ENCODE measurements at regions not wholly inside any gene's neighbourhood (a gene's known extent, or its start where the extent isn't known, plus 50 kb on each side); places are given as distances from the start of the nearest gene placed in this dataset.

- Mint-ChIP-seq H3K27me3 (peaks cover 0 to 7% (median 1%) of the 10 kb centered on the region in 5 donors), H3K4me1 (no peaks in the 10 kb centered on the region), H3K9me3 (no peaks in the 10 kb centered on the region), H3K36me3 (no peaks in the 10 kb centered on the region), H3K27ac (no peak overlapping the region), H3K4me3 (no peak overlapping the region)
- ATAC-seq, result no peak
- no peaks in the 10 kb centered on the region for H3K27me3 ChIP-seq (ENCODE audit: control insufficient read depth in 2 of 2, insufficient read depth in 2 of 2, low read length in 2 of 2)
- CTCF ChIA-PET, result no interaction called here
- POLR2A ChIA-PET, result no interaction called here
- intact Hi-C loops (cut with micrococcal nuclease), result no loop called here
- H3K36me3 ChIP-seq (ENCODE audit: control insufficient read depth in 2 of 3, insufficient read depth in 3 of 3, low read length in 3 of 3), result no peaks in the 10 kb centered on the region
- H3K4me3 ChIP-seq (ENCODE audit: low read length), result no peak overlapping the region
- DNase-seq, result no peak
- no peaks in the 10 kb centered on the region for H3K4me1 ChIP-seq (ENCODE audit: control insufficient read depth in 2 of 2, insufficient read depth in 2 of 2, low read length in 2 of 2)
- no peak overlapping the region for H3K27ac ChIP-seq (ENCODE audit: low read depth, low read length)
- no peaks in the 10 kb centered on the region for H3K9me3 ChIP-seq (ENCODE audit: control insufficient read depth in 2 of 3, low read length in 3 of 3)
These were observed 180.6 kb downstream of the ARL4A start for GRCh38 chr7:12868027-12868426.

- Histone ChIP-seq H3K9me3 (ENCODE audit: control insufficient read depth in 2 of 3, low read length in 3 of 3) (no peaks in the 10 kb centered on the region), H3K27ac (ENCODE audit: low read depth, low read length) (no peak overlapping the region), H3K4me1 (ENCODE audit: control insufficient read depth in 2 of 2, insufficient read depth in 2 of 2, low read length in 2 of 2) (no peaks in the 10 kb centered on the region), H3K36me3 (ENCODE audit: control insufficient read depth in 2 of 3, insufficient read depth in 3 of 3, low read length in 3 of 3) (no peaks in the 10 kb centered on the region), H3K4me3 (ENCODE audit: low read length) (no peak overlapping the region), H3K27me3 (ENCODE audit: control insufficient read depth in 2 of 2, insufficient read depth in 2 of 2, low read length in 2 of 2) (no peaks in the 10 kb centered on the region)
- CTCF ChIA-PET, result no interaction called here
- intact Hi-C loops (cut with micrococcal nuclease), result no loop called here
- no peak overlapping the region for H3K27ac Mint-ChIP-seq
- H3K4me1 Mint-ChIP-seq, result no peaks in the 10 kb centered on the region
- POLR2A ChIA-PET, result no interaction called here
- ATAC-seq (no peak), DNase-seq (no peak)
- H3K36me3 Mint-ChIP-seq, result no peaks in the 10 kb centered on the region
- H3K4me3 Mint-ChIP-seq, result no peak overlapping the region
- peaks cover 0 to 7% (median 1%) of the 10 kb centered on the region in 5 donors for H3K27me3 Mint-ChIP-seq
- H3K9me3 Mint-ChIP-seq, result no peaks in the 10 kb centered on the region
These were observed 182.8 kb downstream of the ARL4A start for GRCh38 chr7:12870219-12870618.

DNA sequence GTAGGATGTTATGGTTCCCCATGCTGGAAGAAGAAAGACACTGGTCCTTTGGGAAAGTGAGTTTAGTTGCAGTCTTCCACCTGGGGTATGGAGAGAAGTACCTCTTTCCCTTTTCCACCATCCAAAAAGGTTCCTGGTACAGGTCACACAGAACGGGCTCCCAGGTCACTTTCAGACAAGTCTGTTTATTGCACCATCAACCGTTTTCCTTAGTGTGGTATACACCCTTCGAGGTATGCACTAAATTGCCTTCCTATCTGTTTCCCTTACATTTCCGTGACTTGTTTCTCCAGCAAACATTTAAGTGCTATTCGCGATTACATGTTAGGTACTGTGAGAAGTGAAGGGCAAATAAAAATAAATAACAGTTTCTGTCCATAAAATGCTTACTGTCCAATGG is 185.1 kb downstream of the ARL4A start:
- H3K4me3 ChIP-seq (ENCODE audit: low read length), result no peak overlapping the region
- Mint-ChIP-seq H3K4me3 (no peak overlapping the region), H3K27me3 (peaks cover 0 to 7% (median 0%) of the 10 kb centered on the region in 5 donors), H3K27ac (no peak overlapping the region), H3K36me3 (no peaks in the 10 kb centered on the region), H3K9me3 (no peaks in the 10 kb centered on the region), H3K4me1 (no peaks in the 10 kb centered on the region)
- no peaks in the 10 kb centered on the region for H3K4me1 ChIP-seq (ENCODE audit: control insufficient read depth in 2 of 2, insufficient read depth in 2 of 2, low read length in 2 of 2)
- intact Hi-C loops (cut with micrococcal nuclease), result no loop called here
- ChIA-PET CTCF (no interaction called here), POLR2A (no interaction called here)
- no peaks in the 10 kb centered on the region for H3K9me3 ChIP-seq (ENCODE audit: control insufficient read depth in 2 of 3, low read length in 3 of 3)
- no peaks in the 10 kb centered on the region for H3K36me3 ChIP-seq (ENCODE audit: control insufficient read depth in 2 of 3, insufficient read depth in 3 of 3, low read length in 3 of 3)
- H3K27ac ChIP-seq (ENCODE audit: low read depth, low read length), result no peak overlapping the region
- no peak for ATAC-seq
- DNase-seq, result no peak
- H3K27me3 ChIP-seq (ENCODE audit: control insufficient read depth in 2 of 2, insufficient read depth in 2 of 2, low read length in 2 of 2), result no peaks in the 10 kb centered on the region

DNA sequence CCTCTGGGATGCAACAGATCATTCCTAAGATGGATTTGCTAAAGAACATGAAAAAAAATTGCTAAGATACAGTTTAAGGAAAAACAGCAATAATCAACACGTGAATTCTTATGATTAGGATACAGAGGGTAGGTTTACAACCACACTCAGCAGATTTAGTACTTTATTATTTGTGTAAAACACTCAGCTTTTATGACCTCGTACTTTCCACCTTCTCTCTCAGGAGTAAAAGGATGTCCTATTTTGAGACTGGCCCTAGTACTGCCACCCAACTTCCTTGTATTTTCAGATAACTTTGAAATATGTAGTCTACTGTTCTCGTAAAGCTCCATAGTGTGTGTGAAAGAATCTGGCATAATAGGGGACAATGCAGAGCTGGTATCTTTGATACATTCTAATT is 186.1 kb downstream of the ARL4A start:
- Histone ChIP-seq H3K27me3 (ENCODE audit: control insufficient read depth in 2 of 2, insufficient read depth in 2 of 2, low read length in 2 of 2) (no peaks in the 10 kb centered on the region), H3K4me3 (ENCODE audit: low read length) (no peak overlapping the region), H3K9me3 (ENCODE audit: control insufficient read depth in 2 of 3, low read length in 3 of 3) (no peaks in the 10 kb centered on the region), H3K36me3 (ENCODE audit: control insufficient read depth in 2 of 3, insufficient read depth in 3 of 3, low read length in 3 of 3) (no peaks in the 10 kb centered on the region), H3K4me1 (ENCODE audit: control insufficient read depth in 2 of 2, insufficient read depth in 2 of 2, low read length in 2 of 2) (no peaks in the 10 kb centered on the region), H3K27ac (ENCODE audit: low read depth, low read length) (no peak overlapping the region)
- H3K27ac Mint-ChIP-seq, result no peak overlapping the region
- intact Hi-C loops (cut with micrococcal nuclease), result no loop called here
- no peak for ATAC-seq
- no peaks in the 10 kb centered on the region for H3K9me3 Mint-ChIP-seq
- no peaks in the 10 kb centered on the region for H3K4me1 Mint-ChIP-seq
- H3K36me3 Mint-ChIP-seq, result no peaks in the 10 kb centered on the region
- ChIA-PET POLR2A (no interaction called here), CTCF (no interaction called here)
- H3K4me3 Mint-ChIP-seq, result no peak overlapping the region
- DNase-seq, result no peak
- H3K27me3 Mint-ChIP-seq, result peaks cover 0 to 9% (median 0%) of the 10 kb centered on the region in 5 donors

GRCh38 chr7:12879139-12879538 is 191.7 kb downstream of the ARL4A start:
- ATAC-seq (no peak), DNase-seq (no peak)
- H3K27me3 ChIP-seq (ENCODE audit: control insufficient read depth in 2 of 2, insufficient read depth in 2 of 2, low read length in 2 of 2), result no peaks in the 10 kb centered on the region
- Mint-ChIP-seq H3K4me3 (no peak overlapping the region), H3K36me3 (no peaks in the 10 kb centered on the region), H3K27ac (no peak overlapping the region), H3K9me3 (peaks cover 0 to 3% (median 0%) of the 10 kb centered on the region in 11 donors), H3K27me3 (peaks cover 0 to 20% (median 16%) of the 10 kb centered on the region in 5 donors), H3K4me1 (no peaks in the 10 kb centered on the region)
- ChIA-PET POLR2A (no interaction called here), CTCF (no interaction called here)
- H3K27ac ChIP-seq (ENCODE audit: low read depth, low read length), result no peak overlapping the region
- intact Hi-C loops (cut with micrococcal nuclease), result no loop called here
- H3K4me3 ChIP-seq (ENCODE audit: low read length), result no peak overlapping the region
- H3K36me3 ChIP-seq (ENCODE audit: control insufficient read depth in 2 of 3, insufficient read depth in 3 of 3, low read length in 3 of 3), result no peaks in the 10 kb centered on the region
- no peaks in the 10 kb centered on the region for H3K4me1 ChIP-seq (ENCODE audit: control insufficient read depth in 2 of 2, insufficient read depth in 2 of 2, low read length in 2 of 2)
- no peaks in the 10 kb centered on the region for H3K9me3 ChIP-seq (ENCODE audit: control insufficient read depth in 2 of 3, low read length in 3 of 3)

- no peaks in the 10 kb centered on the region for H3K36me3 Mint-ChIP-seq
- no peak overlapping the region for H3K27ac ChIP-seq (ENCODE audit: low read depth, low read length)
- H3K27me3 Mint-ChIP-seq, result peaks cover 0 to 20% (median 18%) of the 10 kb centered on the region in 5 donors
- ATAC-seq (no peak), DNase-seq (no peak)
- H3K27me3 ChIP-seq (ENCODE audit: control insufficient read depth in 2 of 2, insufficient read depth in 2 of 2, low read length in 2 of 2), result no peaks in the 10 kb centered on the region
- peaks cover 0 to 3% (median 0%) of the 10 kb centered on the region in 11 donors for H3K9me3 Mint-ChIP-seq
- intact Hi-C loops (cut with micrococcal nuclease), result no loop called here
- H3K9me3 ChIP-seq (ENCODE audit: control insufficient read depth in 2 of 3, low read length in 3 of 3), result no peaks in the 10 kb centered on the region
- H3K27ac Mint-ChIP-seq, result no peak overlapping the region
- H3K4me3 ChIP-seq (ENCODE audit: low read length), result no peak overlapping the region
- no peaks in the 10 kb centered on the region for H3K36me3 ChIP-seq (ENCODE audit: control insufficient read depth in 2 of 3, insufficient read depth in 3 of 3, low read length in 3 of 3)
- no peak overlapping the region for H3K4me3 Mint-ChIP-seq
- ChIA-PET CTCF (no interaction called here), POLR2A (no interaction called here)
- no peaks in the 10 kb centered on the region for H3K4me1 ChIP-seq (ENCODE audit: control insufficient read depth in 2 of 2, insufficient read depth in 2 of 2, low read length in 2 of 2)
- H3K4me1 Mint-ChIP-seq, result no peaks in the 10 kb centered on the region
These were observed 194.3 kb downstream of the ARL4A start for GRCh38 chr7:12881712-12882111.

DNA sequence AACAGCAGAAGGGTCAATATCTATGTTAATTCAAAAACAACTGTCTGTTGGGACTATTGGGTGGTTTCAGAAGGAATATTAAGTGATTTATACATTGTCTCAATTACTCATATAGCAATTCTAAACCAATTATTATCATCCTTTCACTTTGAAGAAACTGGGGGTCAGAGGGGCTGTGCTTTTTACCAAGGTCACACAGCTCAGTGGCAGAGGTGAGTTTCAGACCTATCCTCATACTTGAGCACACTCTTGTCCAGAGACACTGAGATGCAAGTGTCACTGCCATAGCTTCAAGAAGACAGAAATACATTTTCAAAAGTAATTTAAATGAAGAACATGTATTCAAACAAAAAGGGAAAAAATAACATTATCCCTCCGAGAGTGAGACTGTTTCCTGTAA is 195.3 kb downstream of the ARL4A start:
- POLR2A ChIA-PET, result no interaction called here
- Histone ChIP-seq H3K9me3 (ENCODE audit: control insufficient read depth in 2 of 3, low read length in 3 of 3) (no peaks in the 10 kb centered on the region), H3K4me3 (ENCODE audit: low read length) (no peak overlapping the region), H3K36me3 (ENCODE audit: control insufficient read depth in 2 of 3, insufficient read depth in 3 of 3, low read length in 3 of 3) (no peaks in the 10 kb centered on the region), H3K27me3 (ENCODE audit: control insufficient read depth in 2 of 2, insufficient read depth in 2 of 2, low read length in 2 of 2) (no peaks in the 10 kb centered on the region), H3K27ac (ENCODE audit: low read depth, low read length) (no peak overlapping the region), H3K4me1 (ENCODE audit: control insufficient read depth in 2 of 2, insufficient read depth in 2 of 2, low read length in 2 of 2) (no peaks in the 10 kb centered on the region)
- Mint-ChIP-seq H3K4me3 (no peak overlapping the region), H3K27me3 (peaks cover 2 to 20% (median 18%) of the 10 kb centered on the region in 5 donors), H3K9me3 (peaks cover 0 to 3% (median 0%) of the 10 kb centered on the region in 11 donors), H3K36me3 (no peaks in the 10 kb centered on the region), H3K27ac (no peak overlapping the region), H3K4me1 (no peaks in the 10 kb centered on the region)
- intact Hi-C loops (cut with micrococcal nuclease), result no loop called here
- CTCF ChIA-PET, result no interaction called here
- ATAC-seq (no peak), DNase-seq (no peak)
